GM23338 (cell line): ENCODE measurements at regions not wholly inside any gene's neighbourhood (a gene's known extent, or its start where the extent isn't known, plus 50 kb on each side); places are given as distances from the start of the nearest gene placed in this dataset.

Source experiments
- ATAC-seq: fragments of 200-7000 bp; cut with Tn5 transposase; 3 replicates; pipeline ENCODE4 v1.9.1; 2020
- DNase-seq: peaks from one replicate; pipeline ENCODE4 v3.0.0-alpha.2; 2015; ENCODE audit warnings: low spot score
- H2AFZ ChIP-seq: fragments of 200-600 bp; sonication (generic); 2 replicates; pipeline ENCODE4 v1.8.0; 2016; ENCODE audit warnings: antibody characterized with exemption, mild to moderate bottlenecking, moderate library complexity
- H3F3A ChIP-seq: fragments of 200-600 bp; sonication (generic); replicated peaks from 2 replicates; pipeline ENCODE4 v1.8.0; 2017; ENCODE audit warnings: antibody characterized with exemption, mixed run types, low read depth
- H3K27ac ChIP-seq: fragments of 200-600 bp; sonication (generic); 2 replicates; pipeline ENCODE4 v1.6.1; 2016; ENCODE audit warnings: low read depth
- H3K27me3 ChIP-seq: fragments of 200-600 bp; sonication (generic); 2 replicates; pipeline ENCODE4 v1.8.0; 2016; ENCODE audit warnings: mild to moderate bottlenecking, mixed run types, moderate library complexity; ENCODE audit not compliant: insufficient read depth
- H3K36me3 ChIP-seq: fragments of 200-600 bp; sonication (generic); 2 replicates; pipeline ENCODE4 v1.8.0; 2016; ENCODE audit warnings: mild to moderate bottlenecking; ENCODE audit not compliant: insufficient read depth
- H3K4me1 ChIP-seq: fragments of 200-600 bp; sonication (generic); 2 replicates; pipeline ENCODE4 v1.8.0; 2016; ENCODE audit warnings: mild to moderate bottlenecking, moderate library complexity; ENCODE audit not compliant: insufficient read depth
- H3K4me2 ChIP-seq: fragments of 200-600 bp; sonication (generic); 2 replicates; pipeline ENCODE4 v1.7.1; 2017; ENCODE audit warnings: mixed run types
- H3K4me3 ChIP-seq: fragments of 200-600 bp; sonication (generic); 2 replicates; pipeline ENCODE4 v1.6.1; 2016; ENCODE audit warnings: mixed run types
- H3K79me2 ChIP-seq: fragments of 200-600 bp; sonication (generic); replicated peaks from 2 replicates; pipeline ENCODE4 v1.8.0; 2017; ENCODE audit warnings: mild to moderate bottlenecking; ENCODE audit not compliant: insufficient read depth
- H3K9me2 ChIP-seq: fragments of 200-600 bp; sonication (generic); 2 replicates; pipeline ENCODE4 v1.8.0; 2017; ENCODE audit not compliant: insufficient read depth
- H4K20me1 ChIP-seq: fragments of 200-600 bp; sonication (generic); replicated peaks from 2 replicates; pipeline ENCODE4 v1.8.0; 2017; ENCODE audit warnings: mild to moderate bottlenecking; ENCODE audit not compliant: insufficient read depth
- H3K27ac Mint-ChIP-seq: 2 replicates; pipeline ENCODE4 v1.8.0; 2020; ENCODE audit warnings: inconsistent platforms, mild to moderate bottlenecking, moderate library complexity, mixed read lengths
- H3K27me3 Mint-ChIP-seq: 3 replicates; pipeline ENCODE4 v1.8.0; 2022; ENCODE audit warnings: low read depth, mild to moderate bottlenecking, moderate library complexity, mixed read lengths, inconsistent platforms; ENCODE audit not compliant: insufficient read depth, poor library complexity
- H3K36me3 Mint-ChIP-seq: 3 replicates; pipeline ENCODE4 v1.8.0; 2021; ENCODE audit warnings: low read depth, mild to moderate bottlenecking, inconsistent platforms, moderate library complexity, mixed read lengths
- H3K4me1 Mint-ChIP-seq: 3 replicates; pipeline ENCODE4 v1.8.0; 2020; ENCODE audit warnings: mild to moderate bottlenecking, inconsistent platforms, mixed read lengths
- H3K4me3 Mint-ChIP-seq: 3 replicates; pipeline ENCODE4 v1.8.0; 2021; ENCODE audit warnings: moderate library complexity, mild to moderate bottlenecking, inconsistent platforms, mixed read lengths
- H3K9me3 Mint-ChIP-seq: 3 replicates; pipeline ENCODE4 v1.8.0; 2020; ENCODE audit warnings: moderate library complexity, mild to moderate bottlenecking, inconsistent platforms, mixed read lengths
- CREB1 ChIP-seq: fragments of 250-450 bp; sonication (Bioruptor Pico); IDR thresholded peaks from 2 replicates; pipeline ENCODE4 v1.5.0; 2020; ENCODE audit warnings: low read depth, mild to moderate bottlenecking, moderate library complexity
- CTCF ChIP-seq, 2 experiments: fragments of 200-600 bp in 1 of 2; sonication (generic) in 1 of 2; conservative IDR thresholded peaks; 2 replicates each; pipeline versions ENCODE4 v1.5.1 to v1.6.1; 2016 to 2017; ENCODE audit warnings: antibody characterized with exemption in 2 of 2, low read depth in 2 of 2, mild to moderate bottlenecking in 2 of 2, moderate library complexity in 1 of 2
- ETS1 ChIP-seq: IDR thresholded peaks from 2 replicates; pipeline ENCODE4 v1.6.1; 2016; ENCODE audit warnings: antibody characterized with exemption
- JUNB ChIP-seq: IDR thresholded peaks from one replicate; pipeline ENCODE4 v1.6.1; 2016; ENCODE audit warnings: antibody characterized with exemption; ENCODE audit not compliant: unreplicated experiment
- NANOG ChIP-seq: IDR thresholded peaks from 2 replicates; pipeline ENCODE4 v1.6.1; 2016; ENCODE audit warnings: antibody characterized with exemption, borderline replicate concordance
- REST ChIP-seq: IDR thresholded peaks from one replicate; pipeline ENCODE4 v1.6.1; 2018; ENCODE audit warnings: antibody characterized with exemption; ENCODE audit not compliant: unreplicated experiment
- STAT1 ChIP-seq: IDR thresholded peaks from one replicate; pipeline ENCODE4 v1.6.1; 2016; ENCODE audit warnings: antibody characterized with exemption; ENCODE audit not compliant: unreplicated experiment
- ZNF114 ChIP-seq: fragments of 250-450 bp; sonication (Bioruptor Pico); IDR thresholded peaks from 2 replicates; pipeline ENCODE4 v1.5.0; 2020; ENCODE audit warnings: mild to moderate bottlenecking, moderate library complexity
- ZNF331 ChIP-seq: fragments of 250-450 bp; sonication (Bioruptor Pico); IDR thresholded peaks from 2 replicates; pipeline ENCODE4 v1.5.0; 2020; ENCODE audit warnings: low read depth, mild to moderate bottlenecking, moderate library complexity
- TF ChIP-seq, protein P1 (sequence below): fragments of 250-450 bp; sonication (Bioruptor Pico); IDR thresholded peaks from 2 replicates; pipeline ENCODE4 v1.5.0; 2020; ENCODE audit warnings: mild to moderate bottlenecking, moderate library complexity

DNA sequence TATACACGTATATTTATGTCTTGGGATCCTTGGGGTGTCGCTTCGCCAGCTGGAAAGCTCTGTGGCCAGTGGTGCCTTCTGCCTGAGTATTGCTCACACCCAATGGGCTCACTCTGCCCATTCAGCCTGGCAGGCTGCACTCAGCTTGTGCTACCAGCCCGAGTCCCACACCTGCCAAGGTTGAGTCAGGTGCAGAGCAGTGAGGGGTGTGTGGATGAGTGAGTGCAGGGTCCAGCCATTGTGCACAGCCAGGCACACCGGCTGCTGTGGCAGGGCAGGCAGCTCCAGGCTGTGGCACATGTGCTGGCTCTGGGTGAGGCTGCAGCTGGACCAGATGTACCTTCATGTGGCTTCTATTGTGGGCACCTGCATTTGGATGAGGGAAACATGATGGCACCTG, 496.9 kb upstream of the LINC00305 start:
- Histone ChIP-seq H2AFZ (no peak overlapping the region), H4K20me1 (no peaks in the 10 kb centered on the region), H3K79me2 (no peaks in the 10 kb centered on the region), H3K9me2 (peaks cover 5% of the 10 kb centered on the region; the same call in 1 of the 2 replicates), H3F3A (no peaks in the 10 kb centered on the region), H3K27ac (no peak overlapping the region), H3K4me1 (no peaks in the 10 kb centered on the region), H3K27me3 (no peaks in the 10 kb centered on the region), H3K4me3 (no peak overlapping the region), H3K36me3 (no peaks in the 10 kb centered on the region), H3K4me2 (no peak overlapping the region)
- DNase-seq (no peak), ATAC-seq (no peak)
- no peak overlapping the region for H3K4me3 Mint-ChIP-seq
- peaks cover 24% of the 10 kb centered on the region for H3K9me3 Mint-ChIP-seq
- peaks cover 23% of the 10 kb centered on the region; the same call in 2 of the 3 replicates for H3K36me3 Mint-ChIP-seq
- H3K4me1 Mint-ChIP-seq = no peaks in the 10 kb centered on the region
- H3K27ac Mint-ChIP-seq = no peak overlapping the region
- TF ChIP-seq CREB1 (no peak), JUNB (no peak), ZNF114 (CRISPR knock-in tag) (no peak), NANOG (no peak), CTCF (conservative IDR thresholded peaks at IDR 0.05; ENCODE audit: low read depth in 2 of 2) (no peak), ETS1 (no peak), REST (no peak), STAT1 (no peak), ZNF331 (no peak)
- TF ChIP-seq, protein P1, sequence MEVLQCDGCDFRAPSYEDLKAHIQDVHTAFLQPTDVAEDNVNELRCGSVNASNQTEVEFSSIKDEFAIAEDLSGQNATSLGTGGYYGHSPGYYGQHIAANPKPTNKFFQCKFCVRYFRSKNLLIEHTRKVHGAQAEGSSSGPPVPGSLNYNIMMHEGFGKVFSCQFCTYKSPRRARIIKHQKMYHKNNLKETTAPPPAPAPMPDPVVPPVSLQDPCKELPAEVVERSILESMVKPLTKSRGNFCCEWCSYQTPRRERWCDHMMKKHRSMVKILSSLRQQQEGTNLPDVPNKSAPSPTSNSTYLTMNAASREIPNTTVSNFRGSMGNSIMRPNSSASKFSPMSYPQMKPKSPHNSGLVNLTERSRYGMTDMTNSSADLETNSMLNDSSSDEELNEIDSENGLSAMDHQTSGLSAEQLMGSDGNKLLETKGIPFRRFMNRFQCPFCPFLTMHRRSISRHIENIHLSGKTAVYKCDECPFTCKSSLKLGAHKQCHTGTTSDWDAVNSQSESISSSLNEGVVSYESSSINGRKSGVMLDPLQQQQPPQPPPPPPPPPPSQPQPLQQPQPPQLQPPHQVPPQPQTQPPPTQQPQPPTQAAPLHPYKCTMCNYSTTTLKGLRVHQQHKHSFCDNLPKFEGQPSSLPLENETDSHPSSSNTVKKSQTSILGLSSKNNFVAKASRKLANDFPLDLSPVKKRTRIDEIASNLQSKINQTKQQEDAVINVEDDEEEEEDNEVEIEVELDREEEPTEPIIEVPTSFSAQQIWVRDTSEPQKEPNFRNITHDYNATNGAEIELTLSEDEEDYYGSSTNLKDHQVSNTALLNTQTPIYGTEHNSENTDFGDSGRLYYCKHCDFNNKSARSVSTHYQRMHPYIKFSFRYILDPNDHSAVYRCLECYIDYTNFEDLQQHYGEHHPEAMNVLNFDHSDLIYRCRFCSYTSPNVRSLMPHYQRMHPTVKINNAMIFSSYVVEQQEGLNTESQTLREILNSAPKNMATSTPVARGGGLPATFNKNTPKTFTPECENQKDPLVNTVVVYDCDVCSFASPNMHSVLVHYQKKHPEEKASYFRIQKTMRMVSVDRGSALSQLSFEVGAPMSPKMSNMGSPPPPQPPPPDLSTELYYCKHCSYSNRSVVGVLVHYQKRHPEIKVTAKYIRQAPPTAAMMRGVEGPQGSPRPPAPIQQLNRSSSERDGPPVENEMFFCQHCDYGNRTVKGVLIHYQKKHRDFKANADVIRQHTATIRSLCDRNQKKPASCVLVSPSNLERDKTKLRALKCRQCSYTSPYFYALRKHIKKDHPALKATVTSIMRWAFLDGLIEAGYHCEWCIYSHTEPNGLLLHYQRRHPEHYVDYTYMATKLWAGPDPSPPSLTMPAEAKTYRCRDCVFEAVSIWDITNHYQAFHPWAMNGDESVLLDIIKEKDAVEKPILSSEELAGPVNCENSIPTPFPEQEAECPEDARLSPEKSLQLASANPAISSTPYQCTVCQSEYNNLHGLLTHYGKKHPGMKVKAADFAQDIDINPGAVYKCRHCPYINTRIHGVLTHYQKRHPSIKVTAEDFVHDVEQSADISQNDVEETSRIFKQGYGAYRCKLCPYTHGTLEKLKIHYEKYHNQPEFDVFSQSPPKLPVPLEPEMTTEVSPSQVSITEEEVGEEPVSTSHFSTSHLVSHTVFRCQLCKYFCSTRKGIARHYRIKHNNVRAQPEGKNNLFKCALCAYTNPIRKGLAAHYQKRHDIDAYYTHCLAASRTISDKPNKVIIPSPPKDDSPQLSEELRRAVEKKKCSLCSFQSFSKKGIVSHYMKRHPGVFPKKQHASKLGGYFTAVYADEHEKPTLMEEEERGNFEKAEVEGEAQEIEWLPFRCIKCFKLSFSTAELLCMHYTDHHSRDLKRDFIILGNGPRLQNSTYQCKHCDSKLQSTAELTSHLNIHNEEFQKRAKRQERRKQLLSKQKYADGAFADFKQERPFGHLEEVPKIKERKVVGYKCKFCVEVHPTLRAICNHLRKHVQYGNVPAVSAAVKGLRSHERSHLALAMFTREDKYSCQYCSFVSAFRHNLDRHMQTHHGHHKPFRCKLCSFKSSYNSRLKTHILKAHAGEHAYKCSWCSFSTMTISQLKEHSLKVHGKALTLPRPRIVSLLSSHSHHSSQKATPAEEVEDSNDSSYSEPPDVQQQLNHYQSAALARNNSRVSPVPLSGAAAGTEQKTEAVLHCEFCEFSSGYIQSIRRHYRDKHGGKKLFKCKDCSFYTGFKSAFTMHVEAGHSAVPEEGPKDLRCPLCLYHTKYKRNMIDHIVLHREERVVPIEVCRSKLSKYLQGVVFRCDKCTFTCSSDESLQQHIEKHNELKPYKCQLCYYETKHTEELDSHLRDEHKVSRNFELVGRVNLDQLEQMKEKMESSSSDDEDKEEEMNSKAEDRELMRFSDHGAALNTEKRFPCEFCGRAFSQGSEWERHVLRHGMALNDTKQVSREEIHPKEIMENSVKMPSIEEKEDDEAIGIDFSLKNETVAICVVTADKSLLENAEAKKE (CRISPR knock-in tag) = no peak
- H3K27me3 Mint-ChIP-seq = no peaks in the 10 kb centered on the region
